ENCODE measurements at regions not wholly inside any gene's neighbourhood (a gene's known extent, or its start where the extent isn't known, plus 50 kb on each side); places are given as distances from the start of the nearest gene placed in this dataset.

DNA sequence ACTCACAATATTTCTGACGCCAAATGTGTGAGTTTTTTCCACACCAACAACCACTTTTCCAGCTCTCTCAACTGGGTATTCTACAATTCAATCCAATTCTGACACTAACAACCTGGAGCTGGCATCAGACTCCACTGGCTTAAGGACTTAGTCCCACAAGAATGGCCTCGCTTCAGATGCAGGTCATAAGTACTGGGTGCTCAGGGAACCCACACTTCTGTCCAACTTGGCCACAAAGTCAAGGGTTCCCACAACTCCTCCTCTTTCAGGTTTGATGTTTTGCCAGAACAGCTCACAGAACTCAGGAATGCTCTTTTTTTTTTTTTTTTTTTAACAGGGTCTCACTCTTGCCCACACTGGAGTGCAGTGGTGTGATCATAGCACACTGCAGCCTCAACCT lies 56.1 kb upstream of the TMC5 start:
- H3K36me3 ChIP-seq (ENCODE audit: control insufficient read depth in 2 of 2, insufficient read depth in 1 of 2, low read length in 2 of 2), result no peaks in the 10 kb centered on the region
- H3K4me1 ChIP-seq (ENCODE audit: control insufficient read depth, insufficient read depth, low read length), result no peaks in the 10 kb centered on the region
- TF ChIP-seq, protein P1, sequence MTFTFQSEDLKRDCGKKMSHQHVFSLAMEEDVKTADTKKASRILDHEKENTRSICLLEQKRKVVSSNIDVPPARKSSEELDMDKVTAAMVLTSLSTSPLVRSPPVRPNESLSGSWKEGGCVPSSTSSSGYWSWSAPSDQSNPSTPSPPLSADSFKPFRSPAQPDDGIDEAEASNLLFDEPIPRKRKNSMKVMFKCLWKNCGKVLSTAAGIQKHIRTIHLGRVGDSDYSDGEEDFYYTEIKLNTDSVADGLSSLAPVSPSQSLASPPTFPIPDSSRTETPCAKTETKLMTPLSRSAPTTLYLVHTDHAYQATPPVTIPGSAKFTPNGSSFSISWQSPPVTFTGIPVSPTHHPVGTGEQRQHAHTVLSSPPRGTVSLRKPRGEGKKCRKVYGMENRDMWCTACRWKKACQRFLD (tag by site-specific recombination; IDR thresholded peaks at IDR 0.05), result no peak
- no peak for TF ChIP-seq ZNF155 (tag by site-specific recombination; IDR thresholded peaks at IDR 0.05)
- no peak for TF ChIP-seq ZNF140 (tag by site-specific recombination; IDR thresholded peaks at IDR 0.05)
- no peak for TF ChIP-seq SETDB1 (IDR thresholded peaks at IDR 0.05; ENCODE audit: insufficient read length, low read length)
- TF ChIP-seq KLF1 (tag by site-specific recombination; IDR thresholded peaks at IDR 0.05), result no peak
- no peak for TF ChIP-seq ZBTB1 (tag by site-specific recombination; IDR thresholded peaks at IDR 0.05)
- no peak for TF ChIP-seq ZNF138 (tag by site-specific recombination; IDR thresholded peaks at IDR 0.05; ENCODE audit: borderline replicate concordance)
- TF ChIP-seq ZNF610 (tag by site-specific recombination; IDR thresholded peaks at IDR 0.05; ENCODE audit: borderline replicate concordance), result no peak
- no peak overlapping the region for H3K27ac ChIP-seq (ENCODE audit: extremely low read depth, low read depth, low read length)
- H3K4me3 ChIP-seq (ENCODE audit: low read depth, low read length), result no peak overlapping the region
- no peaks in the 10 kb centered on the region for H3K9me3 ChIP-seq (ENCODE audit: control insufficient read depth, insufficient read depth, low read depth, low read length)
- POLR2A ChIA-PET, result no interaction called here
- CTCF ChIA-PET, result interaction anchor here (1.2 kb wide), 2 partner anchors 15 to 28 kb away, joined by 3 read pairs; no protein-coding TSS in a partner anchor

DNA sequence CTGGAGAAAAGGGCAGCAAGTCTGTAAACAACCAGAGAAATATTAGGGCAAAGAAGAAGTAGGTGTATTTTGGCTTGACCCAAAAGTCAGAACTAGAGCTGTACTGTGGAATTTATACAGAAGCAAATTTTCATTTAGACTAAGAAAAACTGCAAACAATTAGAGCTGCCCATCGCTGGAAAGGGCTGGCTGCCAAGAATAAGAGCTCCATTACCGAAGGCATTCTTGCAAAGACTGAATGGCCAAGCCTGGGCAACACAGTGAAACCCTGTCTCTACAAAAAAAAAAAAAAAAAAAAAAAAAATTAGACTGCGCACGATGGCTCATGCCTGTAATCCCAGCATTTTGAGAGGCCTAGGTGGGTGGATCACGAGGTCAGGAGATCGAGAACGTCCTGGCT lies 53.9 kb upstream of the TMC5 start:
- Histone ChIP-seq H3K4me3 (ENCODE audit: low read depth, low read length) (no peak overlapping the region), H3K27ac (ENCODE audit: extremely low read depth, low read depth, low read length) (no peak overlapping the region), H3K36me3 (ENCODE audit: control insufficient read depth in 2 of 2, insufficient read depth in 1 of 2, low read length in 2 of 2) (no peaks in the 10 kb centered on the region), H3K4me1 (ENCODE audit: control insufficient read depth, insufficient read depth, low read length) (no peaks in the 10 kb centered on the region), H3K9me3 (ENCODE audit: control insufficient read depth, insufficient read depth, low read depth, low read length) (no peaks in the 10 kb centered on the region)
- TF ChIP-seq ZNF366 (tag by site-specific recombination; conservative IDR thresholded peaks at IDR 0.05) (no peak), ZNF549 (tag by site-specific recombination; IDR thresholded peaks at IDR 0.05) (no peak), ZNF350 (tag by site-specific recombination; IDR thresholded peaks at IDR 0.05) (no peak), YY2 (tag by site-specific recombination; IDR thresholded peaks at IDR 0.05) (no peak), ZNF16 (tag by site-specific recombination; IDR thresholded peaks at IDR 0.05; ENCODE audit: low read depth) (no peak), ZNF76 (tag by site-specific recombination; IDR thresholded peaks at IDR 0.05; ENCODE audit: borderline replicate concordance, low read depth) (no peak), ZNF585B (tag by site-specific recombination; IDR thresholded peaks at IDR 0.05) (no peak), OVOL3 (tag by site-specific recombination; IDR thresholded peaks at IDR 0.05) (no peak)
- TF ChIP-seq, protein P2, sequence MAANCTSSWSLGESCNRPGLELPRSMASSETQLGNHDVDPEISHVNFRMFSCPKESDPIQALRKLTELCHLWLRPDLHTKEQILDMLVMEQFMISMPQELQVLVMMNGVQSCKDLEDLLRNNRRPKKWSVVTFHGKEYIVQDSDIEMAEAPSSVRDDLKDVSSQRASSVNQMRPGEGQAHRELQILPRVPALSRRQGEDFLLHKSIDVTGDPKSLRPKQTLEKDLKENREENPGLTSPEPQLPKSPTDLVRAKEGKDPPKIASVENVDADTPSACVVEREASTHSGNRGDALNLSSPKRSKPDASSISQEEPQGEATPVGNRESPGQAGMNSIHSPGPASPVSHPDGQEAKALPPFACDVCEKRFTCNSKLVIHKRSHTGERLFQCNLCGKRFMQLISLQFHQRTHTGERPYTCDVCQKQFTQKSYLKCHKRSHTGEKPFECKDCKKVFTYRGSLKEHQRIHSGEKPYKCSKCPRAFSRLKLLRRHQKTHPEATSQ (tag by site-specific recombination; IDR thresholded peaks at IDR 0.05), result no peak
- CTCF ChIA-PET, result interaction anchor here (0.7 to 1.0 kb wide), 2 partner anchors 9 to 10 kb away, joined by 3 to 4 read pairs; no protein-coding TSS in a partner anchor
- POLR2A ChIA-PET, result no interaction called here

DNA sequence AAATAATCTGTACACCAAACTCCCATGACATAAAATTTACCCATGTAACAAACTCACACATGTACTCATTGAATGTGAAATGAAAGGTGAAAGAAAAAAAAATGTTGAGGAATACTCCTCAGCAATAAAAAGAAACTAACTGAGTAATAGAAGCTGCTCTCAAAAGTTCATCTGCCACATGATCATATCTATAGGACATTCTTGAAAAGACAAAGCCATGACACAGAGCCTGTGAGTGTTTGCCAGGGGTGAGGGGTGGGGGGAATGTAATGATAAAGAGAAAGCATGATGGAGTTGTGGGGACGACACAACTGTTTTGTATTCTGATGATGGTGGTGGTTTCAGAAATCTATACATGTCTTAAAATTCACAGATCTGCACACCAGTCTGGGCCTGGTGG lies 52.2 kb upstream of the TMC5 start:
- Histone ChIP-seq H3K27ac (ENCODE audit: extremely low read depth, low read depth, low read length) (no peak overlapping the region), H3K4me3 (ENCODE audit: low read depth, low read length) (no peak overlapping the region), H3K9me3 (ENCODE audit: control insufficient read depth, insufficient read depth, low read depth, low read length) (no peaks in the 10 kb centered on the region), H3K36me3 (ENCODE audit: control insufficient read depth in 2 of 2, insufficient read depth in 1 of 2, low read length in 2 of 2) (no peaks in the 10 kb centered on the region), H3K4me1 (ENCODE audit: control insufficient read depth, insufficient read depth, low read length) (no peaks in the 10 kb centered on the region)
- ChIA-PET CTCF (interaction anchor here (0.6 to 0.9 kb wide), 2 partner anchors 186 to 218 kb away, joined by 3 to 6 read pairs; no protein-coding TSS in a partner anchor), POLR2A (no interaction called here)
- TF ChIP-seq, protein P3, sequence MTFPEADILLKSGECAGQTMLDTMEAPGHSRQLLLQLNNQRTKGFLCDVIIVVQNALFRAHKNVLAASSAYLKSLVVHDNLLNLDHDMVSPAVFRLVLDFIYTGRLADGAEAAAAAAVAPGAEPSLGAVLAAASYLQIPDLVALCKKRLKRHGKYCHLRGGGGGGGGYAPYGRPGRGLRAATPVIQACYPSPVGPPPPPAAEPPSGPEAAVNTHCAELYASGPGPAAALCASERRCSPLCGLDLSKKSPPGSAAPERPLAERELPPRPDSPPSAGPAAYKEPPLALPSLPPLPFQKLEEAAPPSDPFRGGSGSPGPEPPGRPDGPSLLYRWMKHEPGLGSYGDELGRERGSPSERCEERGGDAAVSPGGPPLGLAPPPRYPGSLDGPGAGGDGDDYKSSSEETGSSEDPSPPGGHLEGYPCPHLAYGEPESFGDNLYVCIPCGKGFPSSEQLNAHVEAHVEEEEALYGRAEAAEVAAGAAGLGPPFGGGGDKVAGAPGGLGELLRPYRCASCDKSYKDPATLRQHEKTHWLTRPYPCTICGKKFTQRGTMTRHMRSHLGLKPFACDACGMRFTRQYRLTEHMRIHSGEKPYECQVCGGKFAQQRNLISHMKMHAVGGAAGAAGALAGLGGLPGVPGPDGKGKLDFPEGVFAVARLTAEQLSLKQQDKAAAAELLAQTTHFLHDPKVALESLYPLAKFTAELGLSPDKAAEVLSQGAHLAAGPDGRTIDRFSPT (tag by site-specific recombination; IDR thresholded peaks at IDR 0.05), result no peak
- TF ChIP-seq YY2 (tag by site-specific recombination; IDR thresholded peaks at IDR 0.05) (no peak), GLIS2 (tag by site-specific recombination; IDR thresholded peaks at IDR 0.05) (no peak), ZNF473 (tag by site-specific recombination; IDR thresholded peaks at IDR 0.05) (no peak), KLF16 (tag by site-specific recombination; IDR thresholded peaks at IDR 0.05) (no peak), GLIS1 (tag by site-specific recombination; IDR thresholded peaks at IDR 0.05) (no peak), ZNF184 (tag by site-specific recombination; IDR thresholded peaks at IDR 0.05) (no peak), ZNF610 (tag by site-specific recombination; IDR thresholded peaks at IDR 0.05; ENCODE audit: borderline replicate concordance) (no peak), ZNF114 (tag by site-specific recombination; IDR thresholded peaks at IDR 0.05) (no peak), KLF7 (tag by site-specific recombination; IDR thresholded peaks at IDR 0.05; ENCODE audit: borderline replicate concordance) (no peak), ZNF157 (tag by site-specific recombination; IDR thresholded peaks at IDR 0.05) (no peak), YY1 (tag by site-specific recombination; IDR thresholded peaks at IDR 0.05) (no peak), MZF1 (tag by site-specific recombination; IDR thresholded peaks at IDR 0.05; ENCODE audit: borderline replicate concordance) (no peak)

Data from HEK293 (cell line).